PC-3 (cell line): ENCODE measurements at regions not wholly inside any gene's neighbourhood (a gene's known extent, or its start where the extent isn't known, plus 50 kb on each side); places are given as distances from the start of the nearest gene placed in this dataset.

Source experiments
- CTCF ChIP-seq: fragments of 300-600 bp; sonication (generic); conservative IDR thresholded peaks from 2 replicates; pipeline ENCODE4 v1.5.1; 2017; ENCODE audit warnings: antibody characterized with exemption, low read depth, mild to moderate bottlenecking, low read length
- EZH2phosphoT487 ChIP-seq: fragments of 300-600 bp; sonication (generic); IDR thresholded peaks from 2 replicates; pipeline ENCODE4 v1.6.1; 2018; ENCODE audit warnings: mild to moderate bottlenecking, antibody characterized with exemption, low read length, borderline replicate concordance

GRCh38 chr9:32839013-32839885, 55.9 kb downstream of the TMEM215 start:
- TF ChIP-seq CTCF (no peak), EZH2phosphoT487 (no peak)
